HEK293T (cell line): ENCODE measurements at regions not wholly inside any gene's neighbourhood (a gene's known extent, or its start where the extent isn't known, plus 50 kb on each side); places are given as distances from the start of the nearest gene placed in this dataset.

ENCODE experiments used
- ARNT ChIP-seq: fragments of 450-650 bp; IDR thresholded peaks from 2 replicates; pipeline ENCODE4 v1.6.1; 2017; ENCODE audit warnings: mild to moderate bottlenecking
- BHLHE40 ChIP-seq: fragments of 450-650 bp; IDR thresholded peaks from 2 replicates; pipeline ENCODE4 v1.6.1; 2016; ENCODE audit warnings: mild to moderate bottlenecking, moderate library complexity, borderline replicate concordance
- HDGF ChIP-seq: fragments of 450-650 bp; IDR thresholded peaks from 2 replicates; pipeline ENCODE4 v1.6.1; 2017; ENCODE audit warnings: antibody characterized with exemption, borderline replicate concordance
- L3MBTL2 ChIP-seq: fragments of 450-650 bp; conservative IDR thresholded peaks from 2 replicates; pipeline ENCODE4 v1.6.1; 2016; ENCODE audit warnings: mild to moderate bottlenecking
- LEF1 ChIP-seq: fragments of 450-650 bp; IDR thresholded peaks from 2 replicates; pipeline ENCODE4 v1.6.1; 2017; ENCODE audit warnings: mild to moderate bottlenecking, borderline replicate concordance
- SP1 ChIP-seq: fragments of 450-650 bp; IDR thresholded peaks from 2 replicates; pipeline ENCODE4 v1.6.1; 2017
- TARDBP ChIP-seq: fragments of 450-650 bp; IDR thresholded peaks from 2 replicates; pipeline ENCODE4 v1.6.1; 2016
- TF ChIP-seq, protein P1 (sequence below): fragments of 450-650 bp; IDR thresholded peaks from 2 replicates; pipeline ENCODE4 v1.6.1; 2016

DNA sequence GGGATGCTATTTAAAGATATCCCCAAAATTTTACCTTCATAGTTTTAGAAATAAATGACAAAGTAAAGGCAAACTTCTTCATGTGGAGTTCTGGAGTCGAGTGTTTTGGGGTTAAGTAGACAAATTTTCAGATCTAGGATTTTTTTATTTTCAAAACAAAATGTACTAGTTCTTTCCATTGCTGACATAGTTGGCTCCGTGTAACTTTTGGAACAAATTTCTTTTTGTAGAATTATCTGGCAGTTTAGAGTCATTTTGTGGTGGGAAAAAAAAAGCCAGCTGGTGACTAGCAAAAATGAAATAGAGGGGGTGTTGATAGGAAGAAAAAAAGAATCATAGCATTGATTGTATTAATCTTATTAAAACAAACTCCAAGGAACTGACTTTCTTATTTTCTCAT is 131.6 kb upstream of the TCF21 start:
- TF ChIP-seq BHLHE40 (no peak), SP1 (no peak), HDGF (no peak), TARDBP (no peak), ARNT (no peak), LEF1 (no peak), L3MBTL2 (no peak)
- TF ChIP-seq, protein P1, sequence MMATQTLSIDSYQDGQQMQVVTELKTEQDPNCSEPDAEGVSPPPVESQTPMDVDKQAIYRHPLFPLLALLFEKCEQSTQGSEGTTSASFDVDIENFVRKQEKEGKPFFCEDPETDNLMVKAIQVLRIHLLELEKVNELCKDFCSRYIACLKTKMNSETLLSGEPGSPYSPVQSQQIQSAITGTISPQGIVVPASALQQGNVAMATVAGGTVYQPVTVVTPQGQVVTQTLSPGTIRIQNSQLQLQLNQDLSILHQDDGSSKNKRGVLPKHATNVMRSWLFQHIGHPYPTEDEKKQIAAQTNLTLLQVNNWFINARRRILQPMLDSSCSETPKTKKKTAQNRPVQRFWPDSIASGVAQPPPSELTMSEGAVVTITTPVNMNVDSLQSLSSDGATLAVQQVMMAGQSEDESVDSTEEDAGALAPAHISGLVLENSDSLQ, result no peak
